B cell (primary cell): ENCODE measurements at regions not wholly inside any gene's neighbourhood (a gene's known extent, or its start where the extent isn't known, plus 50 kb on each side); places are given as distances from the start of the nearest gene placed in this dataset.

Experiments
- ATAC-seq: fragments of 200-7000 bp; cut with Tn5 transposase; one replicate; pipeline ENCODE4 v1.10.0; 2021; ENCODE audit warnings: low read depth, mild to moderate bottlenecking, moderate number of reproducible peaks, moderate library complexity
- CTCF ChIA-PET: fragments of 350-600 bp; sonication (Branson Sonifier 250); formaldehyde crosslinking; loops from one replicate; lab custom pipeline; 2021; ENCODE audit warnings: antibody characterized with exemption, inconsistent platforms; lab: Charles Lee
- POLR2A ChIA-PET: fragments of 350-600 bp; sonication (Branson Sonifier 250); formaldehyde crosslinking; loops from one replicate; lab custom pipeline; 2021; ENCODE audit warnings: antibody characterized with exemption; lab: Charles Lee
- DNase-seq: peaks from one replicate; pipeline ENCODE4 v3.0.0; 2013
- H2AFZ ChIP-seq: 2 replicates; pipeline ENCODE4 v1.6.1; 2012; ENCODE audit warnings: mild to moderate bottlenecking, low read depth, low read length; ENCODE audit not compliant: insufficient read depth, poor library complexity, severe bottlenecking
- H3K27ac ChIP-seq, 2 donors: 1 replicate in 1 of 2; 2 replicates in 1 of 2; pipeline ENCODE4 v1.5.1; 2012 to 2013; ENCODE audit warnings: low read length in 2 of 2, mild to moderate bottlenecking in 2 of 2, moderate library complexity in 1 of 2
- H3K27me3 ChIP-seq, 4 experiments: fragments of 200-600 bp in 1 of 4; sonication (generic) in 1 of 4; replicated peaks in 1 of 4; 1 replicate in 2 of 4; 2 replicates in 2 of 4; pipeline versions ENCODE4 v1.6.1 to v1.7.0; 2013 to 2016; ENCODE audit warnings: low read length in 3 of 4, mild to moderate bottlenecking in 2 of 4, mixed read lengths in 1 of 4, moderate library complexity in 1 of 4; ENCODE audit not compliant: insufficient read depth in 4 of 4, control insufficient read depth in 3 of 4; ENCODE audit errors: control extremely low read depth in 1 of 4
- H3K36me3 ChIP-seq, 2 experiments: replicated peaks in 1 of 2; 1 replicate in 1 of 2; 2 replicates in 1 of 2; pipeline versions ENCODE4 v1.6.1 to v1.7.1; 2013; ENCODE audit warnings: low read length in 1 of 2; ENCODE audit not compliant: insufficient read depth in 2 of 2, control insufficient read depth in 1 of 2; ENCODE audit errors: control extremely low read depth in 1 of 2, extremely low read depth in 1 of 2
- H3K4me1 ChIP-seq, 2 donors: fragments of 200-600 bp in 1 of 2; sonication (generic) in 1 of 2; 1 replicate in 1 of 2; 2 replicates in 1 of 2; pipeline versions ENCODE4 v1.5.1 to v1.6.1; 2013 to 2017; ENCODE audit warnings: low read length in 2 of 2; ENCODE audit not compliant: control insufficient read depth in 2 of 2, insufficient read depth in 2 of 2
- H3K4me2 ChIP-seq: replicated peaks from 2 replicates; pipeline ENCODE3; 2012; ENCODE audit warnings: mild to moderate bottlenecking, low read depth, low read length; ENCODE audit not compliant: poor library complexity, severe bottlenecking
- H3K4me3 ChIP-seq, 5 experiments: fragments of 200-600 bp in 1 of 5; sonication (generic) in 1 of 5; 1 replicate in 3 of 5; 2 replicates in 2 of 5; pipeline versions ENCODE4 v1.5.1 to v1.7.0; 2011 to 2016; ENCODE audit warnings: low read length in 4 of 5, mild to moderate bottlenecking in 4 of 5, low read depth in 2 of 5, control low read depth in 1 of 5, moderate library complexity in 1 of 5; ENCODE audit not compliant: insufficient read depth in 1 of 5; ENCODE audit errors: control extremely low read depth in 1 of 5, extremely low read depth in 1 of 5
- H3K79me2 ChIP-seq: fragments of 200-600 bp; sonication (generic); one replicate; pipeline ENCODE4 v1.6.0; 2016; ENCODE audit warnings: low read length; ENCODE audit not compliant: control insufficient read depth, insufficient read depth
- H3K9ac ChIP-seq: fragments of 200-600 bp; sonication (generic); 2 replicates; pipeline ENCODE4 v1.6.1; 2017; ENCODE audit warnings: mild to moderate bottlenecking, low read length, moderate library complexity
- H3K9me3 ChIP-seq, 3 donors: one replicate each; pipeline versions ENCODE4 v1.6.1 to v1.7.1; 2013; ENCODE audit warnings: low read length in 2 of 3; ENCODE audit not compliant: control insufficient read depth in 2 of 3, insufficient read depth in 1 of 3; ENCODE audit errors: control extremely low read depth in 1 of 3
- H4K20me1 ChIP-seq: 2 replicates; pipeline ENCODE4 v1.6.0; 2012; ENCODE audit warnings: mild to moderate bottlenecking, low read length; ENCODE audit not compliant: insufficient read depth, control insufficient read depth, poor library complexity, severe bottlenecking
- H3K27ac Mint-ChIP-seq: one replicate; pipeline ENCODE4 v1.8.0; 2021; ENCODE audit warnings: mixed read lengths
- H3K27me3 Mint-ChIP-seq: one replicate; pipeline ENCODE4 v1.8.0; 2021; ENCODE audit warnings: mixed read lengths
- H3K4me1 Mint-ChIP-seq: one replicate; pipeline ENCODE4 v1.8.0; 2021; ENCODE audit warnings: mixed read lengths
- H3K4me3 Mint-ChIP-seq: one replicate; pipeline ENCODE4 v1.8.0; 2021; ENCODE audit warnings: mixed read lengths
- H3K9me3 Mint-ChIP-seq: one replicate; pipeline ENCODE4 v1.8.0; 2022; ENCODE audit warnings: mixed read lengths; ENCODE audit not compliant: insufficient read depth
- EZH2 ChIP-seq: IDR thresholded peaks from 2 replicates; pipeline ENCODE4 v1.6.1; 2012; ENCODE audit warnings: borderline replicate concordance, low read depth, mild to moderate bottlenecking, moderate library complexity, low read length; ENCODE audit not compliant: insufficient read depth, poor library complexity, severe bottlenecking
- WGBS: methylation state at CpG from one replicate; pipeline ENCODE4 v1.1.5; 2013; ENCODE audit warnings: missing lambda C conversion rate; ENCODE audit not compliant: insufficient coverage; 5-methylcytosine and 5-hydroxymethylcytosine counted together
- intact Hi-C: fragments of 100-400 bp; cut with micrococcal nuclease; formaldehyde crosslinking; loops from one replicate; pipeline ENCODE4 v1.10.0; 2022
- TF ChIP-seq, protein P1 (sequence below): fragments of 200-600 bp; IDR thresholded peaks from one replicate; pipeline ENCODE4 v1.8.0; 2022; ENCODE audit warnings: antibody characterized with exemption, mild to moderate bottlenecking

DNA sequence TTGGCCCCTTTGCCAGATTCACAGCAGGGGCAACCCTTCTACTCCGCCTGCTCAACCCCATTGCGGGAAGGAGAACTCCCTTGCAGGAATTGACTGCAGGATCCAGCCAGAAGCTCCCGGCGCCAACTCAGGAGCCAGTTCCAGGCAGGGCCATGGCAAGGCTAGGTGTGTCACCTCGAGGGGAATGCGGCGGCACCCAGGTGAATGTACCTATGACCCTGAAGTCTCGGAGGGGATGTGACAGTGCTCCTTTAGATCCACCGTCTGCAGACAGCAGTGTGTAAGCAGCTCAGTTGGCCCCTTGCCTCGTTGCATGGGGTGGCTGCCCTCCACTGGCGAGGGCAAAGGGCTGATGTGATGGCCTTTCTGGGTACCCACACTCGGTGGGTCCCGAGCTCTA lies 606.6 kb downstream of the ELAVL2 start:
- no peak overlapping the region for H3K27ac Mint-ChIP-seq
- Histone ChIP-seq H3K36me3 (no peaks in the 10 kb centered on the region), H3K4me1 (no peaks in the 10 kb centered on the region), H3K4me2 (no peak overlapping the region), H3K27me3 (no peaks in the 10 kb centered on the region), H2AFZ (no peak overlapping the region), H3K9me3 (peaks cover 0 to 6% (median 0%) of the 10 kb centered on the region in 3 donors), H4K20me1 (no peaks in the 10 kb centered on the region), H3K4me3 (no peak overlapping the region), H3K9ac (no peak overlapping the region), H3K27ac (no peak overlapping the region), H3K79me2 (no peaks in the 10 kb centered on the region)
- no peak for DNase-seq
- peaks cover 6% of the 10 kb centered on the region for H3K9me3 Mint-ChIP-seq
- intact Hi-C loops: no loop called here
- ATAC-seq: no peak
- WGBS: 82% methylated on average over 13 of the region's 13 CpGs
- H3K4me1 Mint-ChIP-seq: no peaks in the 10 kb centered on the region
- H3K27me3 Mint-ChIP-seq: no peaks in the 10 kb centered on the region
- H3K4me3 Mint-ChIP-seq: no peak overlapping the region
- ChIA-PET POLR2A (no interaction called here), CTCF (no interaction called here)
- no peak for TF ChIP-seq EZH2
- TF ChIP-seq, protein P1, sequence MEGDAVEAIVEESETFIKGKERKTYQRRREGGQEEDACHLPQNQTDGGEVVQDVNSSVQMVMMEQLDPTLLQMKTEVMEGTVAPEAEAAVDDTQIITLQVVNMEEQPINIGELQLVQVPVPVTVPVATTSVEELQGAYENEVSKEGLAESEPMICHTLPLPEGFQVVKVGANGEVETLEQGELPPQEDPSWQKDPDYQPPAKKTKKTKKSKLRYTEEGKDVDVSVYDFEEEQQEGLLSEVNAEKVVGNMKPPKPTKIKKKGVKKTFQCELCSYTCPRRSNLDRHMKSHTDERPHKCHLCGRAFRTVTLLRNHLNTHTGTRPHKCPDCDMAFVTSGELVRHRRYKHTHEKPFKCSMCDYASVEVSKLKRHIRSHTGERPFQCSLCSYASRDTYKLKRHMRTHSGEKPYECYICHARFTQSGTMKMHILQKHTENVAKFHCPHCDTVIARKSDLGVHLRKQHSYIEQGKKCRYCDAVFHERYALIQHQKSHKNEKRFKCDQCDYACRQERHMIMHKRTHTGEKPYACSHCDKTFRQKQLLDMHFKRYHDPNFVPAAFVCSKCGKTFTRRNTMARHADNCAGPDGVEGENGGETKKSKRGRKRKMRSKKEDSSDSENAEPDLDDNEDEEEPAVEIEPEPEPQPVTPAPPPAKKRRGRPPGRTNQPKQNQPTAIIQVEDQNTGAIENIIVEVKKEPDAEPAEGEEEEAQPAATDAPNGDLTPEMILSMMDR: no peak

DNA sequence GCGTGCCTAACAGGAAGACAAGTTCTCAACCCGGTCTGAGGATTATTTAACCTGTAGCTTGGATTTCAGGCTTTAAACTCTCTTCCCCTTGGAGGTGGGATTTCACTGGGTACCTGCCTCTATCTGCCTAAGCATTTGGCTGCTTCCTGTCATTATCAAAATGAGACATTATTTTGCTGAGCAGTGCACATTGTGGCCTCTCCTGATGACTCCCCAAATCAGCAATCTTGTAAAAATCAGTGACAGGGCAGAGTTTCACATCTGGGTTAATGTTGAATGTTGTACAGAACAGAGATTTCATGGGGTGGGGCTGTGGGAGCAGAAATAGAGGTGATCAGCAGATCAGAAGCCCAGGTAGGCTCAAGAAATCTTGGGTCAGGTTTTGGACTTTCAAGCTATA lies 605.9 kb downstream of the ELAVL2 start:
- Histone ChIP-seq H4K20me1 (no peaks in the 10 kb centered on the region), H3K36me3 (no peaks in the 10 kb centered on the region), H3K9ac (no peak overlapping the region), H2AFZ (no peak overlapping the region), H3K79me2 (no peaks in the 10 kb centered on the region), H3K9me3 (peaks cover 0 to 6% (median 0%) of the 10 kb centered on the region in 3 donors), H3K4me1 (no peaks in the 10 kb centered on the region), H3K4me3 (no peak overlapping the region), H3K4me2 (no peak overlapping the region), H3K27me3 (no peaks in the 10 kb centered on the region), H3K27ac (no peak overlapping the region)
- DNase-seq: no peak
- 79% methylated on average over 2 of the region's 2 CpGs for WGBS
- no peaks in the 10 kb centered on the region for H3K4me1 Mint-ChIP-seq
- H3K27me3 Mint-ChIP-seq: no peaks in the 10 kb centered on the region
- POLR2A ChIA-PET: no interaction called here
- ATAC-seq: no peak
- CTCF ChIA-PET: no interaction called here
- TF ChIP-seq, protein P1: no peak
- TF ChIP-seq EZH2: no peak
- no peak overlapping the region for H3K27ac Mint-ChIP-seq
- peaks cover 6% of the 10 kb centered on the region for H3K9me3 Mint-ChIP-seq
- H3K4me3 Mint-ChIP-seq: no peak overlapping the region
- intact Hi-C loops: no loop called here
